CD1c-positive myeloid dendritic cell (primary cell): ENCODE measurements at regions not wholly inside any gene's neighbourhood (a gene's known extent, or its start where the extent isn't known, plus 50 kb on each side); places are given as distances from the start of the nearest gene placed in this dataset.
"Not testable (repeated sequence)": the region's sequence is repeated elsewhere in the genome, so short reads cannot be mapped to it uniquely, and the experiment has no call there.

Experiments
- DNase-seq: peaks from one replicate; pipeline ENCODE4 v3.0.0-alpha.2; 2016; ENCODE audit errors: extremely low spot score

DNA sequence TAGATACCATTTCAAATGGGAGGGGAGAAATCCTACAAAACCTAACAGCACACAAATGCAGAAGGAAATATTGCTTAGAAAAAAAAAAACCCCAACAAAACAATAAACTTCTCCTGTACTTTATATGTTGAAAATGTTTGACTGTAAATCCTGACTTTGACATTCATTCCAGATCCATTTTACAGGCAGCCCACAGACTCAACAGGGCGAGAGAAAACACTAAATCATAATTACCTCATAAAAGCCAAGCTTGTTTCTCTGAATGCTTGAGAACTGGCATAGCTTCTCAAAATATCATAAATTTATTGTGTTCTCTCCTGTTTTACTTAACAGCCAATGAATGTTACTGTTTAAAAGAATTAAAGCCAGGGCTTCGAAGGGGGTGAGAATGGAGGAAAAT, 273.2 kb downstream of the CD83 start:
- no peak for DNase-seq

DNA sequence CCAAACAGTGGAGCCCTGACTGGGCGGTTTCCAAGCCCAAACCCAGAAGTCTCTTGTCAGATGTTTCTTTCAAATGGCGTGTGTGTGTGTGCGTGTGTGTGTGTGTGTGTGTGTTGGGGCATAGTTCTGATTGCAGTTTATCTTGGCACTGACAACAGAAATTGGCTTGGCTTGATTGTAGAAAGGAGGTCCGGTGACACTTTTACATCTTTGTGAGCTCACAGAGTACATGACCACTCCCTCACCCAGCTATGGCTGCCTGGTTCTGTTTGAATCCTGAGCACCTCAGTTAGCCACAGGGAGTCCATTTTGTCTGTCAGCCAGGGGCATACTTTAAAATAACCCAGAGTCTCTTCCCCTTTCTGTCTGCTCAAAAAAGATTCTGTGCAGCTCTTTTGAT, 276.3 kb downstream of the CD83 start:
- DNase-seq = no peak

DNA sequence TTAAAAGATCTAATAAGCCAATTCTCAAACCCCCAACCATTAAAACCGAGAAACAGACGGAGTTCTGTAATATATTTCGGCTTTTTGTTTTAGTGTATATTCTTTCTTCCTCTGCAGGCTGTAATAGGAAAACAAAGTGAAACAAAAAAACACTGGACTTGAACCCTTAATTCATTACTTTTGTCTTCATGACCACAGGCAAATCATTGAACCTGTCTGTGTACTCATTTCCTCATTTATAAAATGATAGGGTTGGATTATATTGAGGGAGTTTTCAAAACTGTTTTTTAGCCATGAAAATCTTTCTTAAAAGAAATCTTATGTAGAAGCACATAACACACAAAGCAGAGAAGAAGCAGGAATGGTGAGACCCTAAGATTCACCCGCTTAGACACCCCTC, 278.8 kb downstream of the CD83 start:
- DNase-seq = no peak

DNA sequence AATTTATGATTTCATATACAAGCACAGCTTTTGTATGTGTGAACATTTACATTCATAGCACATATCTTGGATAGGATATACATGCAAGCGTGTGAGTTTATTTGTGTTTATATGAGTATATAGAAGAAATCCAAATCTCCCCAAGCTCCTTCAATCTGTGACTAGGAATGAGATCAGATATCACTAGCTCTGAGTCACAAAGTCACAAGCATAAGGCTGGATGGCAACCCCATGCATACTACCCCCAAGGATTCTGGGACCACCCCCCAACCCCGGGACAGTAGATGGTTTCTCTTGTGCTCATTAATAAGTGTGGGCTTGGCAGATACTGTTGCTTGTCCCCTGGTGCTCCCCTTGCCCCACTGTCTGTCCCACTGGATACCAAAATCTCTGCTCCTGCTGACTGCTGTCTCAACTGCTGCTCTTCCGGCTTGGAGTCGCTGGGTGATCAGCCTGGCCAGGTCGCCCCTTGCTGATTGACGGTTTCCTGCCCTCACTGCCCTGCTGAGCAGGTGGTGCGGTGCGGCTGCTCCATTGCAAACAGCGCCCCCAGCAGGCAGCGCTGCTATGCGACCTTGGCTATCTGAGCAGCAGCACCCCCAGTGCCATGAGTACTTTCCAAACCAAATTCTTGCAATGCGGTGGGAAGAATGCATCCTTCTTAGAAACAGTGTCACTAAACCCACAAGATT, 279.4 kb downstream of the CD83 start:
- DNase-seq = no peak

DNA sequence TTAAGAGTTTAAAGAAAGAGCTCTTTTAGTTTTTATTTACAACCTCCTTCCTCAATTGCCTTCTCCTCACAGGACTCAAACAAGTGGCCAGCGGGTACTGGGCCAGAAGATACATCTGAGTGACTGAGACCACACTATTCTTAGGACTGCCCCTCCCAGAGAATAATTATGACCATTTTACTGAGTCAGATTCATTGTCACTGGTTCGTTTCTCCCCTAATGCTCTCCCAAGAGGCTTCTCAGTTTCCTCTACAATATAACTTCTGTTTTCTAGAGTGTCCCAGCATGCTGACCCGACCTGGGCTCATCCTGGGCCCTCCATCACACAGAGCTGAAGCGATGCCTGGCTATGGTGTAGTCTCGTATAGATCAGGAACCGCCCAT, 279.9 kb downstream of the CD83 start:
- no peak for DNase-seq

DNA sequence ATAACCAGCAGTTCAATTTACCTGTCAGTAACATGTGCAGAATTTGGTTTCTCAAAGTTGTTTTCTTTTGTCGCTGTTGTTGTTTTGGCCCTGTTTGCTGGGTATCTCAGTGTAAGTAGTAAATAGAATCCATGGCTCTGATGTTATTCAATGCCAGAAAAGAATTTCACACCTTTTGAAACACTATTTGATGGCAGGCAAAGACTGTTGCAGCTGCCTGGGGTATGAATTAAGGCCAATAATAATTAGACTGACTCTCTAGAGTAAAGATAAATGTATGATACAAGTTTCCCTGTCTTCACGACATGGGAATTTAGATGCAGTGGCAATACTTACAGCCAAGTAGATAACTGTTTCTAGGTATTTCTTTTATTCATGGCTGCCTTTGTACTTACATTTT, 281.4 kb downstream of the CD83 start:
- no peak for DNase-seq

DNA sequence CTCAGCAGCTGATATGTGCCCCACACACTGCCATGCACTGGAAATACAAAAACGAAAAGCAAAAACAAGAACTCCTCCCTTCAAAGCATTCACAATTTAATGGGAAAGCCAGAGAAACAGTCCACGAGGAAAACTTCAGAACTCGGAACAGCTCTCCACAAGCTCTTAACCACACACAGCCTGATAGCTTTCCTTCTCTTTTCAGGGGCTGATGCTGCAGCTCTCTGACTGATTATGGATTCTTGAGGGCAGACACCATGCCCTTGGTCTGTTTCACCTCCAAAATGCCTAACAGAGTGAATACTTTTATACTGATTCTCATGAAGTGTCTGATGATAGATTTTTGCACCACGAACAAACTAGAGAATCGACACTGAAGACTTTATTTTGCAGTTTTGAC, 282.1 kb downstream of the CD83 start:
- no peak for DNase-seq

DNA sequence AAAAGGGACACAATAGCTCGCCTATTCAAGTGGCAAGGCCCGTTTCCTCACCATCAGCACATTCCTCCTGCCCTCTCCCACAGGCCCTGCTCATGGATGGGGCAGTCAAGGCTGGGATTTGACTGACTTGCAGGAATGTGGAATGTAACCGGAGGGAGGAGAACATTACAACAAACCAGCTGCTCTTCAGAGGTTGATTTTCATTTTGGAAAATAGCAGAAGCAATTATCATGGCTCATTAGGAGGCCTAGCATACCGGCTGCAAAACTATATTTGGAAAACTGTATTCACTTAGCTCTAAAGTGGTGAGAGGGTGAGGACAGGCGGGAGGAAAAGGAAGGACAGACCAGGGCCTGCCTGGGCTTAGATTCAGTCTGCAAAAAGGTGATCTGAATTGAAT, 283.7 kb downstream of the CD83 start:
- DNase-seq = no peak

DNA sequence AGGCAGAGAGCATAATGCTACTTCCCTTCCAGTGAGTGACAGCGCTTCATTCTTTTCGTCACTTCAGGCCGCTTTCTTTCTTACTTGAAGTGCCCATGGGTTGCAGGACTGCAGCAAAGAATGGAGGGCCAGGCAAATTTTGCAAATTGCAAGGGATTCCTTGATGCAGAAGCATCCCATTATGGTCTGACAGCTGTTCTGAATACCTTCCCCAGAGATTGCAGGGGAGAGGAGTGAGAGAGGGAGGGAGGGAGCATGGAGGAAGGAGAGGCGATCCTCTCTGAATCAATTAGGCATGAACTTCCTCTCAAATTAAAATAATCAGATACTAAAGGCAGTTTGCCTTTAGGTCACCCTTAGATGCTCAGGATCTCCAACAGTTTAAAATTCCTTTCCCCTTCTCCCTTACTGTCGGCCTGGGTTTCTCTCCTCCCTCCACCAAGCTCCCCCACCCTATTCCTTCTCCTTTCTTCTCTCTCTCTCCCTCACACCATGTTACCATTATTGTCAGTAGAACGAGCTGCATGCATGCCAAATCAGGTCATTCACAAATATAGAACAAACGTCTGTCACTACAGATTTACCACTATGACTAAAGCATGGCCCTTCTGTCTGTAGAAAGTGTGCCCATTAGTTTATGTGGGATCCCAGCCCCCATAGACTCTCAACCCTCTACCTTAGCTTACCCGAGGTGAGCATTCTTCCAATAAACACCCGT, 289.2 kb downstream of the CD83 start:
- DNase-seq = no peak

DNA sequence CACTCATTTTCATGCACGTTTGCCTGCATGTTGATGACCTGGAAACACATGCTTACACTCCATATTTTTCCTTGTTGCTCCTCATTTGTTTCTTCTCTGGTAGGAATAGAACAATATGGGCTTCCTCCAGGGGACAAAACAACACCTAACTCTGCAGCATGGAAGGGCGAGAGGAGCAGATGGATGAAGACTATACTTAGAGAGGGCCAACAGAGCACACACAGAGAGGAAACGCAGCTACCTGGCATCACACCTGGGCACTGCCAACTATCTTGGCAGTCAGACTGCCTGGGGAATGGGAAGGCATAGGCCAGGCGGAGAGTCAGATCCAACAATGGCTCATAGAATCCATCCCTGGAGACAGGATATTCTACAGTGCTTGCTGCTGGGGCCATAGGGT, 290.9 kb downstream of the CD83 start:
- no peak for DNase-seq

DNA sequence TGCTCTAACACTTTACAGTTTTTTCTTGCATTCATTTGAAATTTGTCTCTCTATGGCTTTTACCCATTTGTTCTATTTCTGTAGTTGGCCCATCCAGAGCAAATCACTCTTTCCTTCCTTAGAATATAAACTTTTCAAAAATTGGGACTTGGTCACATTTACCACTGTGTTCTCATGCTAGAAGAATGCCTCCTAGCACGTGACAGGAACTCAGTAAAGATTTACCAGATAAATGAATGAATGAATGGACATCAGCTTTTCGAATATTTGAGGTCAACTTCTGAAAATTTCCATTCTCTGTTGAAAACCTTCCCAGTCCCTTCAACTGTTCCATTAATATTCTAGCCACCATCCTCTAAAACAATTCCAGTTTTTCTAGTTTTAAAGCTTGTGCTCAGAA, 294.5 kb downstream of the CD83 start:
- no peak for DNase-seq

DNA sequence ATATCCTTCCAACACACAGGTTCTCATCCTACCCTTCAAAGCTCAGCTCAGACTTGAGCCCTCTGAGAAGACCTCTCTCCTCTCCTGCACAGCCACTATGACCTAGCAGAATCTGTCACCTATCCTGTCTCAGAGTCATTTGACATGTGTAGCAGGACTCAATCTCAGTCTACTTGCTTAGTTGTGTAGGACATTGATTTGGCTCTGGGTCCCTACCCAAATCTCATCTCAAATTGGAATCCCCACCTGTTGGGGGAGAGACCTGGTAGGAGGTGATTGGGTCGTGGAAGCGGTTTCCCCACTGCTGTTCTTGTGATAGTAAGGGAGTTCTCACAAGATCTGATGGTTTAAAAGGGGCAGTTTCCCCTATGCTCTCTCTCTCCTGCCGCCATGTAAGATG, 297.9 kb downstream of the CD83 start:
- no peak for DNase-seq

DNA sequence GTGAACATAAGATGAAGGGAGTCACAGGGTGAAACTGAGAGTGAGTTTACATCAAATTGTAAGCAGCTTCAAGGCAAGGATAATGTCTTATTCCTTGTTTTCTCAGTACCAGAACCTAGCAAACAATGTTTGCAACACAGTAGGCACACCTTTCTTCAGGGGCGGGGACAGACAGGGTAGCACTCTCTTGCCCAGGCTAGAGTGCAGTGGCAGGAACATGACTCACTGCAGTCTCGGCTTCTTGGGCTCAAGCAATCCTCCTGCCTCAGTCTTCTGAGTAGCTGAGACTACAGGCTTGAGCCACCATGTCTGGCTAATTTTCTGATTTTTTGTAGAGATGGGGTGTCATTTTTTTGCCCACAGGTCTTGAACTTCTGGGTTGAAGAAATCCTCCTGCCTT, 299.8 kb downstream of the CD83 start:
- DNase-seq = no peak

DNA sequence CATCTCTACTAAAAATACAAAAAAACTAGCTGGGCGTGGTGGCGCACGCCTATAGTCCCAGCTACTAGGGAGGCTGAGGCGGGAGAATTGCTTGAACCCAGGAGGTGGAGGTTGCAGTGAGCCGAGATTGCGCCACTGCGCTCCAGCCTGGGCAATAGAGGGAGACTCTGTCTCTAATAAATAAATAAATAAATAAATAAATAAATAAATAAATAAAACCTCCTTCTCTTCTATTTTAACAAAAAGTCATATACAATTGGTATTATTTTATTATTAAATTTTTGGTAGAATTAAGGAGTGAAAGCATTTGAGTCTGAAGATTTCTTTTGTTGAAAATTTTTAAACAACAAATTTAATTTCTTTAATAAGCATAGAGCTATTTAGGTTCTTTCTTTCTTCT, 301.7 kb downstream of the CD83 start:
- not testable (repeated sequence) for DNase-seq

DNA sequence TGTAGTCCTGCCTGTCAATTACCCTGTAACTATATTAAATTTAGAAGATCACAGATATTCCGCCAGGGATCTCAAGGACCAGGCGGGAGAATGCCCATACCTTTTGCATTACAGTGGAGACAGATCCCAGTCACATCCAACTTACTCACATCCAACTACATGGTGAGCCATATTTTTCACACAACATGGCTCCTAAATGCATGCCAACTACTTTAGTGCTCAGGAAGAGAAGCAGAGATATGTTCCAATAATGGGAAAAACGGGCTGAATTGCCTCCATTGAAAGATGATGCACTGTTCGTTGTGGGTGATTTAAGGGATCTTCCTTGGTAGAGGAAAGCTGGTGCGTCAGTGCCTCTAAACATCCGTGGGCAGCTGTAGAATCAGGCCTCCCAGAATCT, 304.5 kb downstream of the CD83 start:
- DNase-seq = no peak

DNA sequence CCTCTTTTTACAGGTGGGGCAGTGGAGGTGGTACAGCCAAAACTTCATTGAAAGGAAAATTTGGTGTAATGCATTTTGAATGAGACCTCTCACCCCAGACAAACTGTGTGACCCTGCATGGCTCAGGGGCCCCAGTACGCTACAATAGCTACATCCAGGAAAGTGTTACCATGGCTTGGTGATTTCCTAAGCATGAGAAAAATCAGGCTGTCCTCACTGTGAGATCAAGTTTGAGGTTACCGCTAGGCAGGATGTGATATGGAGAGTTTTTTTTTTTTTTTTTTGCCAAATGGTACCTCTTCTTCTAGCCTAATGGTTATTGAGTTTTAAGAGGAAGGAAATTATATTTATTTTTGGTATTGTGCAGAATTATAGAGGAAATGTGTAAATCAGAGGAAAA, 305.3 kb downstream of the CD83 start:
- DNase-seq = no peak

DNA sequence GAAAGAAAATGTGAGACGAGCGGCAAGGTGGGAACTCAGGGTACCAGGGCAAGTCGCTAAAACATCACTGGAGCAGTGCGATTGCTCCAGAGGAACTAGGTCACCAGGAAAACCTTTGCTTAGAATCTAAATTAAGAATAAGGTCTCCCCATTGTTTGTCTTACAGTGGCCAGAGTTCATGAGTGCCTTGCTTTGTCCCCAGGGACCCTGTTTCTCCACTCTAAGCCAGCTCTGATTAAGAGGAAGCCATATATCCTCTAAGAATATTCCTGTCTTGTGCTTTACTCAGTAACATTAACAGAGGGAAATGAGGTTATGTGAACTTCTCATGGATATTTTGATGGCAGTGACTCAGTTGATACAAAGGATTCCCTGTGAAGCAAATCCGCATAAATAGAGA, 305.8 kb downstream of the CD83 start:
- no peak for DNase-seq

DNA sequence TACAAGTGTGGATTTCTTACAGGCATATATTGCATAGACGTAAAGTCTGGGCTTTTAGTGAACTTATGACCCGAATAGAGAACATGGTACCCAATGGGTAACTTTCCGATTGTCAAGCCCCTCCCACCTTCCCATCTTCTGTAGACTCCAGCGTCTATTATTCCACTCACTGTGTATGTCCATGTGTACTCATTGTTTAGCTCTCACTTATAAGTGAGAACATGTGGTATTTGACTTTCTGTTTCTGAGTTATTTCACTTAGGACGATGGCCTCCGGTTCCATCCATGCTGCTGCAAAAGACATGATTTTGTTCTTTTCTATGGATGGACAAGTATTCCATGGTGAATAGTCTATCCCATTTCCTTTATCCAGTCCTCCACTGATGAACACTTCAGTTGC, 306.4 kb downstream of the CD83 start:
- no peak for DNase-seq

DNA sequence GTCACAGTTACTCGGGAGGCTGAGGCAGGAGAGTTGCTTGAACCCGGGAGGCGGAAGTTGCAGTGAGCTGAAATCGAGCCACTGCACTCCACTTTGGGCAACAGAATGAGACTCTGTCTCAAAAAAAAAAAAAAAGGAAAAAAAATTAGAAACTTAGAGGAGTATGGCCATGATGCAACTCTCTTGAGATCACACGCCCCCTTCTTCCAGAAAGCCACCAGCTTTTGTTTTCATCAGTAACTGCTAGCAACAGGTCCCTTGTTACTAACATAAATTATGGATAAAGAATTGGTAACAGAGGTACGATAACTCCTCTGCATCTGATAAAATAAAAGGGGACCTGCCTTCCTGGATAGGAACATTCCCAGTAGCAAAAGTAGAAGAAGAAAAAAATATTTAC, 308.2 kb downstream of the CD83 start:
- DNase-seq = no peak

DNA sequence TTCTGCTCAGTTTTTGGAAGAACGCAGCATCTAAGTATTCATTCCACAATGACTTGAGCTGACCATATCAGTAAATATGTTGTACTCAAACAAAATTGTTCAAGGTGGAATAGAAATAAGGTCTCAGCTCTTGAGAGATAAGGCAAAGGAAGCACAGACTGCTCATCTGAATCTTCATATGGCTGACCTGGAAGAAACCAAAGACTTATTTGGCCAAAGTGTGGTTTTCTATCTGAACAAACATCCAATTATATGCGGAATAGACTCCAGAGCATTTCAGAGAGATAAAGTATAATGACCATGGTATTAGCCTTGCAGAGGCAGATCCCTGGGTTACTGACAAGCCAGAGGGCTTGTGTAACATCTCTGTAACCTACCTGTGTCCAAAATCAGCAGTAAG, 308.7 kb downstream of the CD83 start:
- DNase-seq = no peak

DNA sequence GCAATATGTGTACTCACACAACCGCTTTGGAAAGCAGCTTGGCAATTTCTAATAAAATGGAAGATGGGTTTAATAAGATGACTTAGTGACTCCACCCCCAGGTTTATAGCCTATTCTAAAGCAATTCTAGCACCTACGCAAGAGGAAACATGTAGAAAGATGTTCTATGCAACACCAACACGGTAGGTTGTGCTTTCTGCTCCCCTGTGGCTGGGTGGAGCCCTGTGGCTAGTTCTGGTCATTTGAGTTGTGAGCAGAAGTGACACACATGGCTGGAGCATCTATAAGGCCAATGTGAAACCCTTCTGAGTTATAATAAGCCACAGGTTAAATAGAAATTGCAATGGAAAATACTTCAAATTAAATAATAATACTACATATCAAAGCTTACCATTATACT, 310.7 kb downstream of the CD83 start:
- DNase-seq = no peak

DNA sequence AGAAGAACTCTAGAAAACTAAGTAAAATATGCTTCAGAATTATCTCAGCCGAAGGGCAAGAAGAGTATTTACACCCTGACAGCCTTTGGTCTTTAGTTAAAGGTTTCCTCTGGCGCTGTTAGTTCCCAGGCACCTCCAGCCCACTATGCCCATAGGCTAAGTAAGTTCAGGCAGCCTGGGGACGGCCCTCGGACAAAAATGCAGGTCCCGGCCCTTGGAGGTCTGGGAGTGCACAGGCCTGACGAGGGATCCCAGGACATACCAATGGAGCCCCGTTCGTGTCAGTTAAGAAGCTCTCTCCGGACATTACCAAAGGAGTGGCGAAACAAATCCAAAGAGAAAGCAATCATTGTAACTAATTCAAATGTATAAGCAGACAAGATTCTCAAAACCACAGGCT, 311.8 kb downstream of the CD83 start:
- no peak for DNase-seq

DNA sequence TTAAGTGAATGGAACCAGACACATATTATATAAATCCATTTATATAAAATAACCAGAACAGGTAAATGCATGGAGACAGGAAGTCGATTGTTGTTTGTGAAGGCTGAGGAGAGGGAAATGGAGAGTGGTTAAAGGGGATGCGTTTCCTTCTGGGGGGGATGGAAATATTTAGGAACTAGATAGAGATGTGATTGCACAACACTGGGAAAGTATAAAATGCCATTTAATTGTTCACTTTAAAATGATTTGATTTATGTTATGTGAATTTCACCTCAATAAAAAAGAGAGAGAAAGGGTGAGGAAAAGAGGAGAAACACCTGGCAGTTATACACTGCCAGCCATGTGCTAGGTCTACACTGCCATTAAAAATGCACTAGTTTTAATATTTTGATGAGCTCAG, 312.6 kb downstream of the CD83 start:
- DNase-seq = no peak
